ENCODE measurements at regions not wholly inside any gene's neighbourhood (a gene's known extent, or its start where the extent isn't known, plus 50 kb on each side); places are given as distances from the start of the nearest gene placed in this dataset.

GRCh38 chr12:45490232-45490881, 239.1 kb upstream of the ARID2 start:
- no peak overlapping the region for H3K4me3 ChIP-seq (ENCODE audit: low read depth, low read length)
- no peak for TF ChIP-seq CTCF (conservative IDR thresholded peaks at IDR 0.05; ENCODE audit: low read depth, low read length)
- no peak for DNase-seq (ENCODE audit: low read depth)

DNA sequence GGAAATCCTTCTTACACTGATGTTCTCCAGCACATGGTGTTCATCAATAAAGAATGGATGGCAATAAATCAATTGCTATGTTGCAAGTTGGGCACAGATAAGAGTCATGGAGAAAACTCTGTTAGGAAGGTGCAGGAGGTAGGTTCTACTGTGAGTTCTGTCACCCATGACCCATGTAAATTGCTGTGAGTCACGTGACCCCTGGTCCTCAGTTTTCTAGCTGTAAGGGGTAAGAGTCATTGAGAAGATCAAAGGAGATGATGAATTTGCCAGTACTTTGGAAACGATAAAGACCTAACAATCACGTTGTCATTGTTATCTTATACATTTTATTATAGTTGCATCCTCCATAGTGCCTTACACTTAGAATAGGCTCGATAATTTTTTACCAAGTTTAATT, 235.2 kb upstream of the ARID2 start:
- H3K4me3 ChIP-seq (ENCODE audit: low read depth, low read length): no peak overlapping the region
- TF ChIP-seq CTCF (conservative IDR thresholded peaks at IDR 0.05; ENCODE audit: low read depth, low read length): no peak
- DNase-seq (ENCODE audit: low read depth): no peak

- H3K4me3 ChIP-seq (ENCODE audit: low read depth, low read length): no peak overlapping the region
- DNase-seq (ENCODE audit: low read depth): no peak
- TF ChIP-seq CTCF (conservative IDR thresholded peaks at IDR 0.05; ENCODE audit: low read depth, low read length): no peak
Measured at GRCh38 chr12:45498645-45499044, 230.9 kb upstream of the ARID2 start.

- TF ChIP-seq CTCF (conservative IDR thresholded peaks at IDR 0.05; ENCODE audit: low read depth, low read length): no peak
- no peak overlapping the region for H3K4me3 ChIP-seq (ENCODE audit: low read depth, low read length)
- DNase-seq (ENCODE audit: low read depth): no peak
Measured at GRCh38 chr12:45502481-45503128, 226.9 kb upstream of the ARID2 start.

GRCh38 chr12:45503899-45504298, 225.6 kb upstream of the ARID2 start:
- no peak for DNase-seq (ENCODE audit: low read depth)
- no peak for TF ChIP-seq CTCF (conservative IDR thresholded peaks at IDR 0.05; ENCODE audit: low read depth, low read length)
- H3K4me3 ChIP-seq (ENCODE audit: low read depth, low read length): no peak overlapping the region

- no peak overlapping the region for H3K4me3 ChIP-seq (ENCODE audit: low read depth, low read length)
- TF ChIP-seq CTCF (conservative IDR thresholded peaks at IDR 0.05; ENCODE audit: low read depth, low read length): no peak
- no peak for DNase-seq (ENCODE audit: low read depth)
Measured at GRCh38 chr12:45504316-45505010, 225.0 kb upstream of the ARID2 start.
